ENCODE measurements at regions not wholly inside any gene's neighbourhood (a gene's known extent, or its start where the extent isn't known, plus 50 kb on each side); places are given as distances from the start of the nearest gene placed in this dataset.

- Histone ChIP-seq H3K9me3 (replicated peaks in 1 of 2; ENCODE audit: control insufficient read depth in 1 of 2, insufficient read depth in 1 of 2, low read length in 2 of 2) (no peaks in the 10 kb centered on the region), H2AFZ (ENCODE audit: insufficient read depth, low read depth, low read length, poor library complexity, severe bottlenecking) (no peak overlapping the region), H3K79me2 (ENCODE audit: insufficient read depth, low read length) (no peaks in the 10 kb centered on the region), H4K20me1 (ENCODE audit: insufficient read depth, low read length) (no peaks in the 10 kb centered on the region), H3K4me1 (ENCODE audit: control insufficient read depth in 1 of 2, insufficient read depth in 2 of 2, low read length in 2 of 2) (no peaks in the 10 kb centered on the region), H3K9ac (ENCODE audit: insufficient read depth, low read length, poor library complexity, severe bottlenecking) (no peak overlapping the region), H3K4me3 (replicated peaks in 1 of 3; ENCODE audit: low read depth in 2 of 3, low read length in 3 of 3) (no peak overlapping the region), H3K27ac (ENCODE audit: low read depth in 1 of 2, low read length in 2 of 2) (no peak overlapping the region), H3K27me3 (ENCODE audit: control insufficient read depth in 2 of 2, insufficient read depth in 2 of 2, low read length in 2 of 2) (no peaks in the 10 kb centered on the region), H3K36me3 (replicated peaks in 1 of 2; ENCODE audit: control insufficient read depth in 1 of 2, insufficient read depth in 2 of 2, low read length in 2 of 2) (no peaks in the 10 kb centered on the region), H3K4me2 (replicated peaks; ENCODE audit: extremely low read depth, low read length, poor library complexity, severe bottlenecking) (no peak overlapping the region)
- Mint-ChIP-seq H3K4me1 (no peaks in the 10 kb centered on the region), H3K27ac (no peak overlapping the region), H3K36me3 (no peaks in the 10 kb centered on the region), H3K27me3 (ENCODE audit: low read depth in 3 of 3) (no peaks in the 10 kb centered on the region), H3K9me3 (peaks cover 0 to 4% (median 0%) of the 10 kb centered on the region in 7 donors), H3K4me3 (no peak overlapping the region)
- no peak for TF ChIP-seq CTCF (IDR thresholded peaks at IDR 0.05)
- intact Hi-C loops (cut with micrococcal nuclease): no loop called here
- no peak for DNase-seq
- WGBS (ENCODE audit: insufficient coverage): 80% methylated on average over 1 of the region's 5 CpGs
These were observed 155.6 kb upstream of the POU3F3 start for GRCh38 chr2:104698276-104698675.

DNA sequence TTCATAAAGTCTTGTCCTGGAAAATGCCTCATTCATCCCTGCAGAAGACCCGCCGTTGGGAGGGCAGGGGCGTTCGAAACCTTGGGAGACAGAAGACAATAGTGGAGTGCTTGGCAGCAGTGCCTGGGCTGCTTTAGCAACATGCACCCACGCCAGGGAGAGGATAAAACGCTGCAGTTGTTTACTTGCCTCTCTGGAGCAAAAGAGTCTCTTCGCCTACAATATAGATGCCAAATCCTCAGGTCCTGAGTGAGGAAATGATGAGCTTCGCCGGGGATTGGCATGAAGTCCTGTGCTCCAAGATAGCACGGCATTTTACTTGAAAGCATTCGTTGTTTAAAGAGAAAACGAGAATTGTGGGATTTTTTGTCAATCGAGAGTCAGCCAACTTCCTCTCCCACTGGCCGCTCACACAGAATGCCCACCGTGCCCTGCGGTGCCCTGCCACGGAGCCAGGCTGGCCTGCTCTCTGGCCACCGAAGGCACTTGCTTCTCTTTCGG is 152.5 kb upstream of the POU3F3 start:
- Mint-ChIP-seq H3K27ac (no peak overlapping the region), H3K36me3 (no peaks in the 10 kb centered on the region), H3K27me3 (ENCODE audit: low read depth in 3 of 3) (no peaks in the 10 kb centered on the region), H3K4me3 (no peak overlapping the region), H3K9me3 (no peaks in the 10 kb centered on the region), H3K4me1 (no peaks in the 10 kb centered on the region)
- no peak overlapping the region for H3K9ac ChIP-seq (ENCODE audit: insufficient read depth, low read length, poor library complexity, severe bottlenecking)
- no peak overlapping the region for H2AFZ ChIP-seq (ENCODE audit: insufficient read depth, low read depth, low read length, poor library complexity, severe bottlenecking)
- DNase-seq: no peak
- no peaks in the 10 kb centered on the region for H3K9me3 ChIP-seq (replicated peaks in 1 of 2; ENCODE audit: control insufficient read depth in 1 of 2, insufficient read depth in 1 of 2, low read length in 2 of 2)
- no peaks in the 10 kb centered on the region for H3K27me3 ChIP-seq (ENCODE audit: control insufficient read depth in 2 of 2, insufficient read depth in 2 of 2, low read length in 2 of 2)
- H3K36me3 ChIP-seq (replicated peaks in 1 of 2; ENCODE audit: control insufficient read depth in 1 of 2, insufficient read depth in 2 of 2, low read length in 2 of 2): no peaks in the 10 kb centered on the region
- H4K20me1 ChIP-seq (ENCODE audit: insufficient read depth, low read length): no peaks in the 10 kb centered on the region
- intact Hi-C loops (cut with micrococcal nuclease): no loop called here
- H3K4me2 ChIP-seq (replicated peaks; ENCODE audit: extremely low read depth, low read length, poor library complexity, severe bottlenecking): no peak overlapping the region
- no peak for TF ChIP-seq CTCF (IDR thresholded peaks at IDR 0.05)
- no peak overlapping the region for H3K27ac ChIP-seq (ENCODE audit: low read depth in 1 of 2, low read length in 2 of 2)
- WGBS (ENCODE audit: insufficient coverage): 97% methylated on average over 18 of the region's 19 CpGs
- no peaks in the 10 kb centered on the region for H3K4me1 ChIP-seq (ENCODE audit: control insufficient read depth in 1 of 2, insufficient read depth in 2 of 2, low read length in 2 of 2)
- H3K79me2 ChIP-seq (ENCODE audit: insufficient read depth, low read length): no peaks in the 10 kb centered on the region
- no peak overlapping the region for H3K4me3 ChIP-seq (replicated peaks in 1 of 3; ENCODE audit: low read depth in 2 of 3, low read length in 3 of 3)
